Left colon (tissue), 2 donors: ENCODE measurements at regions not wholly inside any gene's neighbourhood (a gene's known extent, or its start where the extent isn't known, plus 50 kb on each side); places are given as distances from the start of the nearest gene placed in this dataset.
"Not testable (repeated sequence)": the region's sequence is repeated elsewhere in the genome, so short reads cannot be mapped to it uniquely, and the experiment has no call there.

Source experiments
- ATAC-seq: fragments of 200-7000 bp; cut with Tn5 transposase; one replicate; pipeline ENCODE4 v1.9.1; 2020; ENCODE audit warnings: mild to moderate bottlenecking, moderate library complexity
- DNase-seq, 2 donors: peaks; one replicate each; pipeline ENCODE4 v3.0.0-alpha.2; 2020
- intact Hi-C, 2 donors: fragments of 100-400 bp; cut with DNase I in 1 of 2; cut with micrococcal nuclease in 1 of 2; formaldehyde crosslinking; loops; one replicate each; pipeline versions ENCODE4 v1.11.2 to v1.14.0; 2022; cut with DNase I, micrococcal nuclease
- donor health status: DM: no; HTN: no; CAD: no.
- donor health status: DM: yes; HTN: yes; CAD: no.

- DNase-seq (no peak), ATAC-seq (no peak)
- intact Hi-C loops: no loop called here
Measured at GRCh38 chr3:94822298-94822697, 759.4 kb downstream of the NSUN3 start.

GRCh38 chr3:94846251-94846650 lies 783.4 kb downstream of the NSUN3 start:
- intact Hi-C loops, ATAC-seq, DNase-seq: not testable (repeated sequence)

- intact Hi-C loops: no loop called here
- no peak for ATAC-seq
- DNase-seq: peak in 1 of 2 donors; percentile 8
Measured at GRCh38 chr3:94862703-94863102, 799.8 kb downstream of the NSUN3 start.

GRCh38 chr3:94869059-94869547 lies 806.2 kb downstream of the NSUN3 start:
- intact Hi-C loops: no loop called here
- no peak for DNase-seq
- ATAC-seq: no peak

- no peak for DNase-seq
- no peak for ATAC-seq
- intact Hi-C loops: no loop called here
Measured at GRCh38 chr3:94873751-94874150, 810.9 kb downstream of the NSUN3 start.

GRCh38 chr3:94875149-94875548 lies 812.3 kb downstream of the NSUN3 start:
- DNase-seq (no peak), ATAC-seq (no peak)
- intact Hi-C loops: no loop called here

GRCh38 chr3:94887065-94887464 lies 824.2 kb downstream of the NSUN3 start:
- DNase-seq (no peak), ATAC-seq (no peak)
- intact Hi-C loops: no loop called here

GRCh38 chr3:94896994-94897393 lies 834.1 kb downstream of the NSUN3 start:
- intact Hi-C loops: no loop called here
- DNase-seq: no peak
- no peak for ATAC-seq

GRCh38 chr3:94904156-94904674 lies 841.4 kb downstream of the NSUN3 start:
- ATAC-seq: no peak
- intact Hi-C loops: no loop called here
- DNase-seq: no peak

GRCh38 chr3:94909726-94910125 lies 846.9 kb downstream of the NSUN3 start:
- no peak for DNase-seq
- intact Hi-C loops: no loop called here
- no peak for ATAC-seq

- intact Hi-C loops: no loop called here
- no peak for DNase-seq
Measured at GRCh38 chr3:94912656-94913055, 849.8 kb downstream of the NSUN3 start.

GRCh38 chr3:94927175-94927574 lies 864.3 kb downstream of the NSUN3 start:
- ATAC-seq (no peak), DNase-seq (no peak)
- intact Hi-C loops: no loop called here

More at GRCh38 chr3:94912656-94913055, 849.8 kb downstream of the NSUN3 start:
- no peak for ATAC-seq

GRCh38 chr3:94928921-94929320 lies 866.1 kb downstream of the NSUN3 start:
- intact Hi-C loops: no loop called here
- ATAC-seq: no peak
- no peak for DNase-seq

GRCh38 chr3:94935738-94936580 lies 873.1 kb downstream of the NSUN3 start:
- ATAC-seq (no peak), DNase-seq (no peak)
- intact Hi-C loops: no loop called here

- no peak for DNase-seq
- intact Hi-C loops: no loop called here
- no peak for ATAC-seq
Measured at GRCh38 chr3:94937980-94938379, 875.1 kb downstream of the NSUN3 start.

GRCh38 chr3:94946683-94947082 lies 883.8 kb downstream of the NSUN3 start:
- no peak for DNase-seq
- intact Hi-C loops: no loop called here

GRCh38 chr3:94961423-94962100 lies 898.7 kb downstream of the NSUN3 start:
- intact Hi-C loops: no loop called here
- DNase-seq (no peak), ATAC-seq (peak; percentile 77)

More at GRCh38 chr3:94946683-94947082, 883.8 kb downstream of the NSUN3 start:
- no peak for ATAC-seq

- intact Hi-C loops: no loop called here
- ATAC-seq: peak; percentile 58
Measured at GRCh38 chr3:94965867-94966475, 903.1 kb downstream of the NSUN3 start.

GRCh38 chr3:94967196-94967595 lies 904.3 kb downstream of the NSUN3 start:
- intact Hi-C loops: no loop called here
- ATAC-seq: no peak
- no peak for DNase-seq

More at GRCh38 chr3:94965867-94966475, 903.1 kb downstream of the NSUN3 start:
- DNase-seq: no peak
